Mesendoderm (in vitro differentiated cells): ENCODE measurements at regions not wholly inside any gene's neighbourhood (a gene's known extent, or its start where the extent isn't known, plus 50 kb on each side); places are given as distances from the start of the nearest gene placed in this dataset.

Source experiments
- DNase-seq: peaks from one replicate; pipeline ENCODE4 v3.0.0; 2013
- H2AK5ac ChIP-seq: 2 replicates; pipeline ENCODE4 v1.6.1; 2013; ENCODE audit warnings: low read length, inconsistent platforms
- H2BK120ac ChIP-seq: 2 replicates; pipeline ENCODE4 v1.6.1; 2013; ENCODE audit warnings: low read depth, mild to moderate bottlenecking, low read length, moderate library complexity, mixed read lengths
- H2BK15ac ChIP-seq: replicated peaks from 2 replicates; pipeline ENCODE4 v1.6.1; 2013; ENCODE audit warnings: low read depth, mild to moderate bottlenecking, moderate library complexity
- H2BK5ac ChIP-seq: 2 replicates; pipeline ENCODE4 v1.6.1; 2013; ENCODE audit warnings: low read length, inconsistent platforms
- H3K18ac ChIP-seq: 2 replicates; pipeline ENCODE4 v1.6.1; 2013; ENCODE audit warnings: mild to moderate bottlenecking, low read length, mixed read lengths
- H3K23ac ChIP-seq: one replicate; pipeline ENCODE4 v1.6.1; 2013; ENCODE audit warnings: low read length
- H3K27ac ChIP-seq: 2 replicates; pipeline ENCODE4 v1.5.1; 2013; ENCODE audit warnings: low read depth, mild to moderate bottlenecking, inconsistent platforms, low read length, moderate library complexity
- H3K27me3 ChIP-seq: 2 replicates; pipeline ENCODE4 v1.6.1; 2013; ENCODE audit warnings: low read length, control low read depth, mild to moderate bottlenecking, inconsistent platforms; ENCODE audit not compliant: insufficient read depth, poor library complexity
- H3K36me3 ChIP-seq: 2 replicates; pipeline ENCODE4 v1.6.1; 2013; ENCODE audit warnings: low read length, inconsistent platforms; ENCODE audit not compliant: control insufficient read depth, insufficient read depth
- H3K4ac ChIP-seq: one replicate; pipeline ENCODE4 v1.6.1; 2013; ENCODE audit warnings: low read depth, mild to moderate bottlenecking, low read length, moderate library complexity
- H3K4me1 ChIP-seq: 2 replicates; pipeline ENCODE4 v1.6.1; 2013; ENCODE audit warnings: low read depth, low read length, inconsistent platforms; ENCODE audit not compliant: control insufficient read depth
- H3K4me2 ChIP-seq: 2 replicates; pipeline ENCODE4 v1.6.1; 2013; ENCODE audit warnings: low read length
- H3K4me3 ChIP-seq: 2 replicates; pipeline ENCODE4 v1.5.1; 2013; ENCODE audit warnings: mild to moderate bottlenecking, low read length
- H3K56ac ChIP-seq: one replicate; pipeline ENCODE4 v1.6.1; 2013; ENCODE audit warnings: low read length
- H3K79me1 ChIP-seq: 2 replicates; pipeline ENCODE4 v1.6.1; 2013; ENCODE audit warnings: low read length, inconsistent platforms
- H3K79me2 ChIP-seq: 2 replicates; pipeline ENCODE4 v1.6.1; 2013; ENCODE audit warnings: mild to moderate bottlenecking, low read length; ENCODE audit not compliant: control insufficient read depth, insufficient read depth
- H3K9ac ChIP-seq: 2 replicates; pipeline ENCODE4 v1.6.1; 2013; ENCODE audit warnings: low read length, inconsistent platforms
- H4K5ac ChIP-seq: one replicate; pipeline ENCODE4 v1.6.1; 2013; ENCODE audit warnings: low read length
- H4K8ac ChIP-seq: one replicate; pipeline ENCODE4 v1.6.1; 2013; ENCODE audit warnings: low read depth, mild to moderate bottlenecking, control low read depth, low read length, moderate library complexity
- WGBS: extraction: QIAGEN DNeasy Blood & Tissue Kit; methylation state at CpG from one replicate; pipeline ENCODE4 v1.1.7; 2013; ENCODE audit warnings: low lambda C conversion rate, missing lambda C conversion rate; ENCODE audit not compliant: insufficient coverage; ENCODE audit errors: extremely low coverage; 5-methylcytosine and 5-hydroxymethylcytosine counted together

DNA sequence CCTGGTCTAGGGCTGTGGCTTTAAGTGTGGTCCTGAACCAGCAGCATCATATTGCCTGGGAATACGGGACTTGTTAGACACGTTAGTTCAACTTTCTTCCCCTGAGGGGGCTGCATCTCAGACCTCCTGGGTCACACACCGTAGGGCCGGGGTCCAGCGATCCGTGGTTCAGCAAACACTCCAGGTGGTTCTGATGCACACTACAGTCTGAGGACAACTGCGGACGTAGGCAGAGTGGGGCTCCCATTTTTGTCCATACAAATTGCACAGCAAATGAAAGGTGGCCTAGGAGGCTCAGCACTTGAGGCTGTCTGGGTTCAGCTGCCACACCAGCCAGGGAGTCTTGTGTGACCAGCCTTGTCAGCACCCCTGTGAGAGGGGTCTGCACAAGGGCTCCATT is 233.1 kb downstream of the QKI start:
- Histone ChIP-seq H3K36me3 (no peaks in the 10 kb centered on the region), H3K4me3 (no peak overlapping the region), H2BK15ac (no peak overlapping the region), H4K8ac (no peak overlapping the region), H3K79me2 (no peaks in the 10 kb centered on the region), H3K56ac (no peak overlapping the region), H2AK5ac (no peak overlapping the region), H3K4me1 (no peaks in the 10 kb centered on the region), H3K4ac (no peak overlapping the region), H3K18ac (no peak overlapping the region), H4K5ac (no peak overlapping the region), H2BK120ac (no peak overlapping the region), H3K27ac (no peak overlapping the region), H3K4me2 (no peak overlapping the region), H3K23ac (no peak overlapping the region), H3K79me1 (no peaks in the 10 kb centered on the region), H3K9ac (no peak overlapping the region), H3K27me3 (no peaks in the 10 kb centered on the region), H2BK5ac (no peak overlapping the region)
- no peak for DNase-seq
- no CpG with 5 or more reads among the region's 8 CpGs for WGBS

DNA sequence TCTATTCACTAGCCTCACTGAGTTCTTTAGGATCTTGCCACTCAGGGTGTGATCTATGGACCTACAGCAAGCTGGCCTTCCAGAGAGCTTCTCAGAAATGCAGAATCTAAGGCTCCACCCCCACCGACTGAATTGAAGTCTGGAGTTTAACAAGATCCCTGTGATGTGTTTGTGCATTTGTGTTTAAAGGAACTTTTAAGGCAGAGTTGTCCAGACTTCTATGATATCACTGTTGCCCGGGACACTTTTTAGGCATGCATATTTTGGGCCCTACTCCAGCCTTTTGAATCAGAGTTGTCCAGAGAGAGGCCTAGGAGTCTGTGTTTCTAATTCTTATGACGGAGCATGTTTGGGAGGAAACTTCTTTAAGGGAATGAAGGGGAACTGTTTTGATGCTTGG is 232.3 kb downstream of the QKI start:
- Histone ChIP-seq H2BK120ac (no peak overlapping the region), H4K8ac (no peak overlapping the region), H2BK15ac (no peak overlapping the region), H3K79me2 (no peaks in the 10 kb centered on the region), H2BK5ac (no peak overlapping the region), H3K27me3 (no peaks in the 10 kb centered on the region), H3K79me1 (no peaks in the 10 kb centered on the region), H3K18ac (no peak overlapping the region), H4K5ac (no peak overlapping the region), H3K4me3 (no peak overlapping the region), H3K9ac (no peak overlapping the region), H3K23ac (no peak overlapping the region), H3K27ac (no peak overlapping the region), H3K56ac (no peak overlapping the region), H3K36me3 (no peaks in the 10 kb centered on the region), H3K4me2 (no peak overlapping the region), H3K4ac (no peak overlapping the region), H3K4me1 (no peaks in the 10 kb centered on the region), H2AK5ac (no peak overlapping the region)
- no CpG with 5 or more reads among the region's 3 CpGs for WGBS
- DNase-seq, result no peak

DNA sequence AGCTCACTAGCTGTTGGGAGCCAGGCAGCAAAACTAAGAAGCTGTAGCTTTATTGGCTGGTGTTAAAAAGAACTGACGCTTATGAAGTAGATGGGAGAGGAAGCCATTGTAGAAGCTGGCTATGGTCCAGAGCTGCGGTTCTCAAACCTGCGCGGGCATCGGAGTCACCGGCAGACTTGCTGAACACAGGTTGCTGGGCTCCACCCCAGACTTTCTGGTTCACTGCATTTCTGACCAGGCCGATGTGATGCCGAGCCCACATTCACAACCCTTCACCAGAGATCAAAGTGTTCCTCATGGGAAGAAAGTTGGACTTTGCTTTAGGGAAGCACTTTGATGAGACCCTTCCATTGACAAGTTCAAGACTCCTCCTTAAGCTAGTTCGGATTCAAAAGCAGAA is 231.6 kb downstream of the QKI start:
- no peaks in the 10 kb centered on the region for H3K36me3 ChIP-seq
- no peaks in the 10 kb centered on the region for H3K79me1 ChIP-seq
- no peak overlapping the region for H3K4me2 ChIP-seq
- no peak overlapping the region for H2BK5ac ChIP-seq
- no peak overlapping the region for H3K23ac ChIP-seq
- H3K79me2 ChIP-seq, result no peaks in the 10 kb centered on the region
- no CpG with 5 or more reads among the region's 9 CpGs for whole genome bisulfite sequencing
- DNase-seq, result no peak
- H3K4ac ChIP-seq, result no peak overlapping the region
- no peak overlapping the region for H3K56ac ChIP-seq
- H3K27ac ChIP-seq, result no peak overlapping the region
- H3K4me3 ChIP-seq, result no peak overlapping the region
- no peak overlapping the region for H3K18ac ChIP-seq
- no peak overlapping the region for H4K8ac ChIP-seq
- H3K4me1 ChIP-seq, result no peaks in the 10 kb centered on the region
- no peaks in the 10 kb centered on the region for H3K27me3 ChIP-seq
- H2BK120ac ChIP-seq, result no peak overlapping the region
- H2BK15ac ChIP-seq, result no peak overlapping the region
- no peak overlapping the region for H4K5ac ChIP-seq
- H2AK5ac ChIP-seq, result no peak overlapping the region
- no peak overlapping the region for H3K9ac ChIP-seq

DNA sequence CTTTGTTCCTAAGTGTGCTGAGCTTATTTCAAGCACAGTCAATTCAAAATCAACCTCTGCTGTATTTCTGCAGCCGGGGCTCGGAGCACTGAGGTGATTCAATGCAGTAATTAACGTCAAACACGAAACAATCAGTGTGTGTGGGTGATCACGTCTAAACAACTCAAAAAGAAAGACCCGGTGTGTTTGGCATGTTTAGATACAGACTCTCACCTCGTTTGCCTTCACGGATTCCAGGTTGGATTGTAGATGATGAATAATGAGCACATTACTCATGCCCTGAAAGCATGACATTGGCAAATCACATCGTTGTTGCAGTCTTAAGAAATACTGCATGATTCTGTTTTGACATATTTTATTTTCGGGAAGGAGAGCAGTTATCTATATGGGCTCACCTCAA is 231.0 kb downstream of the QKI start:
- H3K4ac ChIP-seq, result no peak overlapping the region
- WGBS, result no CpG with 5 or more reads among the region's 10 CpGs
- no peaks in the 10 kb centered on the region for H3K79me1 ChIP-seq
- no peak for DNase-seq
- no peak overlapping the region for H3K4me2 ChIP-seq
- no peaks in the 10 kb centered on the region for H3K36me3 ChIP-seq
- H2BK120ac ChIP-seq, result no peak overlapping the region
- no peaks in the 10 kb centered on the region for H3K27me3 ChIP-seq
- no peak overlapping the region for H3K18ac ChIP-seq
- H3K79me2 ChIP-seq, result no peaks in the 10 kb centered on the region
- H3K4me1 ChIP-seq, result no peaks in the 10 kb centered on the region
- H2BK15ac ChIP-seq, result no peak overlapping the region
- no peak overlapping the region for H4K5ac ChIP-seq
- H3K56ac ChIP-seq, result no peak overlapping the region
- H3K9ac ChIP-seq, result no peak overlapping the region
- no peak overlapping the region for H3K27ac ChIP-seq
- no peak overlapping the region for H3K4me3 ChIP-seq
- H2BK5ac ChIP-seq, result no peak overlapping the region
- no peak overlapping the region for H4K8ac ChIP-seq
- no peak overlapping the region for H2AK5ac ChIP-seq
- H3K23ac ChIP-seq, result no peak overlapping the region

DNA sequence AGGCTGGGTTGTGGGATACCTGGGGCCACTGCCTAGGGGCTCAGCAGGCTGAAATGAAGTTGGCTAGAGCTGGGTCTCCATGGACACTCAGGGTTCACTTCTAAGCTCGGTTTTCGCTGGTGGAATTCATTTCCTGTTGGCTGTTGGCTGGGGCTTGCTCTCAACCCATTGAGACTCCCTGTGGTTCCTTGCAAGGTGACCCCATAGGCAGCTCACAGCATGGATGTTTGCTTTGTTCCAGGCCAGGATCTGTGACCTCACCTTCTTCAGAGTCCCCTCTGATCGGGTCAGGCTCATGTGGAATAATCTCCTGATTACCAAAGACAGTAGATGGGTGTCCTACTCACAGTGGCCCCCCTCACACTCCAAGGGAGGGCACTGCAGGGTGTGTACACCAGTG is 229.3 kb downstream of the QKI start:
- Histone ChIP-seq H3K9ac (no peak overlapping the region), H2BK5ac (no peak overlapping the region), H3K23ac (no peak overlapping the region)

DNA sequence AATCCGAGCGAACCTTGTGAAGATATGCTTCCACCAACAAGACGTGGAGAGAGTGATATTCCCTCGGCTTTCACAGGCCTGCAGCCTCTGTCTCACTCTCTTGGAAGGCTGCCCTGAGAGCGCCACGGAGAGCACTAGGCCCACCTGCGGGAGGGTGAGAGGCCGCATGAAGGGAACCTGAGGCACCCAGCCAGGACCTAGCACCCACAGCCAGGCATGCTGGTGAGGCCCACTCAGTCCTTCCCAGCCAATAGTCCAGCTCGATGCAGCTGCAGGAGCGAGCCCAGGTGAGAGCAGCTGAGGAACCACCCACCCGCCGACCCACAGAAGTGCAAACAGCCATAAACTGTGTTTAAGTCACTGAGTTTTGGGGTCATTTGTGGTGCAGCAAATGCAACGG is 227.2 kb downstream of the QKI start:
- no peak overlapping the region for H2BK15ac ChIP-seq
- H3K4me3 ChIP-seq, result no peak overlapping the region
- H3K36me3 ChIP-seq, result no peaks in the 10 kb centered on the region
- H3K27ac ChIP-seq, result no peak overlapping the region
- H3K23ac ChIP-seq, result no peak overlapping the region
- no peak overlapping the region for H2BK5ac ChIP-seq
- H3K4me1 ChIP-seq, result no peaks in the 10 kb centered on the region
- H3K9ac ChIP-seq, result no peak overlapping the region
- H4K8ac ChIP-seq, result no peak overlapping the region
- H2BK120ac ChIP-seq, result no peak overlapping the region
- no peak overlapping the region for H3K4me2 ChIP-seq
- H3K4ac ChIP-seq, result no peak overlapping the region
- no CpG with 5 or more reads among the region's 13 CpGs for WGBS
- no peaks in the 10 kb centered on the region for H3K79me1 ChIP-seq
- H2AK5ac ChIP-seq, result no peak overlapping the region
- DNase-seq, result no peak
- H4K5ac ChIP-seq, result no peak overlapping the region
- no peaks in the 10 kb centered on the region for H3K27me3 ChIP-seq
- H3K79me2 ChIP-seq, result no peaks in the 10 kb centered on the region
- H3K18ac ChIP-seq, result no peak overlapping the region
- H3K56ac ChIP-seq, result no peak overlapping the region

More for the DNA sequence above, 229.3 kb downstream of the QKI start:
- Histone ChIP-seq H3K36me3 (no peaks in the 10 kb centered on the region), H3K4me1 (no peaks in the 10 kb centered on the region), H2AK5ac (no peak overlapping the region), H3K18ac (no peak overlapping the region), H3K27ac (no peak overlapping the region), H2BK15ac (no peak overlapping the region), H2BK120ac (no peak overlapping the region), H3K79me1 (no peaks in the 10 kb centered on the region), H3K27me3 (no peaks in the 10 kb centered on the region), H3K79me2 (no peaks in the 10 kb centered on the region), H4K5ac (no peak overlapping the region), H3K4me2 (no peak overlapping the region), H3K4ac (no peak overlapping the region), H4K8ac (no peak overlapping the region), H3K4me3 (no peak overlapping the region), H3K56ac (no peak overlapping the region)
- peak; percentile 62 for DNase-seq
- no CpG with 5 or more reads among the region's 3 CpGs for WGBS
